Ureter (tissue), 1 donor: ENCODE measurements at regions not wholly inside any gene's neighbourhood (a gene's known extent, or its start where the extent isn't known, plus 50 kb on each side); places are given as distances from the start of the nearest gene placed in this dataset.
"Not testable (repeated sequence)": the region's sequence is repeated elsewhere in the genome, so short reads cannot be mapped to it uniquely, and the experiment has no call there.

Experiments used
- DNase-seq: peaks from one replicate; pipeline ENCODE4 v3.0.0-alpha.2; 2020; ENCODE audit warnings: low spot score
- donor health status: DM: yes; HTN: yes; CAD: no.

DNA sequence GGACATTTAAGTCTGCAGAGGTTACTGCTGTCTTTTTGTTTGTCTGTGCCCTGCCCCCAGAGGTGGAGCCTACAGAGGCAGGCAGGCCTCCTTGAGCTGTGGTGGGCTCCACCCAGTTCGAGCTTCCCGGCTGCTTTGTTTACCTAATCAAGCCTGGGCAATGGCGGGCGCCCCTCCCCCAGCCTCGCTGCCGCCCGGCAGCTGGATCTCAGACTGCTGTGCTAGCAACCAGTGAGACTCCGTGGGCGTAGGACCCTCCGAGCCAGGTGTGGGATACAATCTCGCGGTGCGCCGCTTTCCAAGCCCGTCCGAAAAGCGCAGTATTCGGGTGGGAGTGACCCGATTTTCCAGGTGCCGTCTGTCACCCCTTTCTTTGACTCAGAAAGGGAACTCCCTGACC lies 198.4 kb upstream of the FERMT1 start:
- DNase-seq, result not testable (repeated sequence)

- no peak for DNase-seq
Measured at GRCh38 chr20:6311841-6312655, 189.2 kb upstream of the FERMT1 start.

DNA sequence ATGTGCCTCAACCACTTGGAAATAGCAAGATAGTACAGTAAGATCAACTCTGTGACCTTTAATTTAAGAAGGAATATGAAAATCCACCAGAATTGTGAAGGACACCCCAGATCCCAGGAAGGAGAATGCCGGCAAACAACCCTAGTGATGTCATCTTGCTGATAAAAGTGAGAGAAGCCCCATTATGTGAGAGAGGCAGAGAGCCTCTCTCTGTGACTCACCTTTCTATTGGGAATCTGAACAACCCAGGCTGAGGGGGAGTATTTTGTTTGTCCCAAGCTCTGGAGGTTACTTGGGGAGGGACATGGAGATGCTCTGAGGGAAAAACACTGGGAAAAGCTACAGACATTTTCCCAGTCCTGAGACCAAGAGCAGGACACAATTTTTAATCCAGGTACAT lies 188.3 kb upstream of the FERMT1 start:
- DNase-seq, result no peak

GRCh38 chr20:6305536-6305935 lies 182.7 kb upstream of the FERMT1 start:
- DNase-seq, result no peak

GRCh38 chr20:6302041-6302440 lies 179.2 kb upstream of the FERMT1 start:
- no peak for DNase-seq

DNA sequence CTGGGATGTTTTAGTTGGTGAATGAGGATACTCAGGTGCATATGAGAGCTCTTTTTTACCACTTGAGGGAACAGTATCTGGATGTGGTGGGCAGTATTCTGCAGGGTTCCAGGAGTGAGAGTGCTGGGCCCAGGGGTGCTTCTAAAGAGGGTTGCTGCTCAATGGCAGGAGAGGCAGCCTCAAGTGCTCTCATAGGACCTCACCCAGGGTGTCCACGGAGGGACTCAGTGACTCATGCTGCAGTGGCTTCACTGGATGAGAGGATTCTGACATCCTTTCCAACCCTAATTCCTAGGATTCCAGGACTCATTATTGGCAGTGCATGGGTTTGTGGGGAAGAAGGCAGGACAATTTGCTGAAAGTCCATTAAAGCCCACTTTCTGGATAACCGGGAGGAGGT lies 176.6 kb upstream of the FERMT1 start:
- DNase-seq, result no peak

DNA sequence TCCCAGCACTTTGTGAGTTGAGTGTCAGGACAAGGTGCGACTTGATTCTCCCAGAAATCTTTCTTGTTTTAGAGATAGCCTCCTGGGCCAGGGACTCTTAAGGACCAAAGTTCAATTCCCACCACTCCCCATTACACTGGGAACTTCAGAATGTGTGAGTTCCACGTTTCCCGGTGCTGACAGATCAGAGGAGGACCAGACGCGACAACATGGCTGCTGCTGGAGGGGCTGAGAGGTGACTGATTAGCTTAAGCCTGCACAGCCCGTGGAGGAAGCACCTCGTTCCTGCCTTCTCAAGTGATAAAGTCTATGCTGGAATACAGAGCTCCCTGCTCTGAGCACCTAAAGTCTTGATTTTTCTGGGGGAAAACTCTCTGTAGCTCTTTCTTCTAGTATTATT lies 175.2 kb upstream of the FERMT1 start:
- DNase-seq, result no peak

DNA sequence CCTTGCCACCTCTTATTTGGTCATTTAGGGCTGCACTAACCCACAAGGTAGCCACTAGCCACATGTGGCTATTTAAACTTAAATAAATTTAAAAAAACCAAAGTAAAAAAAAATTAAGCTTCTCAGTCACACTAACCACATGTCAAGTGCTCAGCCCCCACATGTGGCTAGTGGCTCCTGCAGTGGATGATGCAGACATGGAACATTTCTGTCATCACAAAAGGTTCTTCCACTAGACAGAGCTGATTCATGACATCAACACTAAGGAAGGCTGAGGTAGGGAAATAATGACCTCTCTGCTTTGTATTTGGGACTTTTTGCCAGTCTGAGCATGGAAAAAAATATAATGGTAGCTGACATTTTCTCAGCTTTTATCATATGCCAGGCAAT lies 173.0 kb upstream of the FERMT1 start:
- DNase-seq, result no peak

- no peak for DNase-seq
Measured at GRCh38 chr20:6295127-6295866, 172.5 kb upstream of the FERMT1 start.

GRCh38 chr20:6287471-6287870 lies 164.6 kb upstream of the FERMT1 start:
- no peak for DNase-seq

- no peak for DNase-seq
Measured at GRCh38 chr20:6282642-6283041, 159.8 kb upstream of the FERMT1 start.

DNA sequence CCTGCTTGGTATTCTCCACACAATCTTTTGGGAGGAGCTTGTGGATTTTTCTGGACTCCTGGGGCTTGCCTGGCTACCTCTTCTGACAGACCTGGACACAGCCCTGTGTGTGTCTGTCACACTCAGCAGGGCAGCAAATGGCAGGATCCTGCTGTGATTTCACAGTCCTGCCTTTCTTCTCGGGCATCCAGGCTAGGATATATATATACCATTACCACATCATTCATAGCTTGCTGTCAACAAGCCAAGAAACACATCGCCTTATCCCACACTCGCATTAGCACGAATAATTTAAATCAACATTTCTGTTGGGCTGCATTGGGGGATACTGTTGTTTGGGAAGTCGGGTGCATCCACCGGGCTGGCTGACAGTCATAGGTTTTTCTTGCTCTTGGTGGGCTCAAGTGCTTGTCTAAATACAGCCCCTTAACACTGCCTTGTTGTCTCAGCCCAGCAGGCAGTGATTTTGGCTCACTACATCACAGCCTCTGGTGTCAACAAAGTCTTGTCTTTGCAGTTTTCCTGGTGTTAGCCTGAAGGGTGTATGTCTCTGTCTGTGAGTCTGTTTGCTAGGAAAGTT lies 154.9 kb upstream of the FERMT1 start:
- no peak for DNase-seq

DNA sequence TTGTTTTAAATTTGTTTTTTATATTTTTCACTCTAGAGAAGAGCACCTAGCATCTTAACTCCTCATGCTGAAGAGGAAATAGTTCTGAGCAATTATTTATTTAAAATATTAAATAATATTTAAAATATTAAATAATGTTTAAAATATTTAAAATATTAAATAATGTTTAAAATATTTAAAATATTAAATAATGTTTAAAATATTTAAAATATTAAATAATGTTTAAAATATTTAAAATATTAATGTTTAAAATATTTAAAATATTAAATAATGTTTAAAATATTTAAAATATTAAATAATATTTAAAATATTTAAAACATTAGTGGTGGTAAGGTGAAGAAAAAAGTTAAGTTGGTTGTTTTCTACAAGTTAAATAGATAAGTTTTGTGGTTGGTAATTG lies 147.6 kb upstream of the FERMT1 start:
- DNase-seq, result not testable (repeated sequence)

DNA sequence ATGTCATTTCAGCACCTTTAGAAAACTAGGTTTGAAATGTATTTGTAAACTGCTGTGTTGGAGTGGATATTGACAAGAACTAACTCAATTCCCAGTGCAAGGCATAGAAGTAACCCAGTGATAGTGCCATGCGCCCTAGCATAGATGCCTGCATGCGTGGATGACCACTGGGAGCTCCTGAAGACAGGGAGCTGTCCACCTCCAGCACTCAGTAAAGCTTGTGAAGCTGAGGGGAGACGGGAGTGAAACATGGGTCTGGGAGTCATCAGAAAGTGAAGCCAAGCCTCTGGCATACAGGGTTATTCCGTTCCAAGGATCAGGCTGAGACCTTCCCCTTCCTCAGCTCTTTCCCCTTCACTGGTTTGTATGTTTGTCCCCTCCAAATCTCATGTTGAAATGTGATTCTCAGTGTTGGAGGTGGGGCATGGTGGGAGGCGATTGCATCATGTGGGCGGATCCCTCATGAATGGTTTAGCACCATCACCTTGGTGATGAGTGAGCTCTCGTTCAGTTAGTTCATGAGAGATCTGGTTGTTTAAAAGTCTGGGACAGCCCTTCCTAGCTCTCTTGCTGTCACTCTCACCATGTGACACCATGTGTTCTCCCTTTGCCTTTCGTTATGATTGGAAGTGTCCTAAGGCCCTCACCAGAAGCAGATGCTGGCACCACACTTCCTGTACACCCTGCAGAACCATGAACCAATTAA lies 146.5 kb upstream of the FERMT1 start:
- DNase-seq, result no peak

DNA sequence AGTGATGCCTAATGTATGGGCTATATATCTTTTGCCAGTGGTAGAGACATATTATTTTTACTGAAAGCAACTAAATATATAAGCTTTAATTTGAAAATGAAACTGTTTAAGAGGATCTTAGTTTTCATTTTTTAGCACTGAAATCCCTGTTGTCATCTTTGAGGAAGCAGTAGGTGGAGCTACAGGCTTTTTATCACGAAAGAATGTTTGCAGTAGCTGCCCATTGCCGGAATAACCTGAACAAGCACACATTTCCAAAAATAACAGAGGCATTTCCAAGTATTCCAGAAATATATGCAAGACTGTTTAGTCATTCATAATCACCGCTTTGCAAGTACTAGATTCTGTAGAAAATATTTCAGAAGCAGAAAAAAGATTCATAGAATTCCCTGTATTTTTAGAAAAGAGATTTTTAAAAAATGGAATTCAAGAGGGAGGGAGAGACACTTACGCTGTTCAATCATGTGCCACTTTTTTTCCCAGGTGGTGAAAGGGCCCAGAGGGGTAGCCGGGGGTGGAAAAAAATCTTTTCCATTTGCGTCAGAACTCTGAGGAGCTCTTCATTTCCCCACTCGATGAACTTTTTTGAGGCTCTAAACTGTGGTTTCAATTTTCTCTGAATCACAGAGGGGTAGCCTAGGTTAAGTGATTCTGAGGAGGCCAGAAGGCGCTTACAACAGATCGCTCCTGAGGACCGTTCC lies 142.5 kb upstream of the FERMT1 start:
- DNase-seq, result no peak

- DNase-seq, result no peak
Measured at GRCh38 chr20:6253396-6253795, 130.6 kb upstream of the FERMT1 start.

GRCh38 chr20:6245436-6245835 lies 122.6 kb upstream of the FERMT1 start:
- no peak for DNase-seq

- DNase-seq, result no peak
Measured at GRCh38 chr20:6241591-6241990, 118.8 kb upstream of the FERMT1 start.

- no peak for DNase-seq
Measured at GRCh38 chr20:6240059-6240458, 117.2 kb upstream of the FERMT1 start.

DNA sequence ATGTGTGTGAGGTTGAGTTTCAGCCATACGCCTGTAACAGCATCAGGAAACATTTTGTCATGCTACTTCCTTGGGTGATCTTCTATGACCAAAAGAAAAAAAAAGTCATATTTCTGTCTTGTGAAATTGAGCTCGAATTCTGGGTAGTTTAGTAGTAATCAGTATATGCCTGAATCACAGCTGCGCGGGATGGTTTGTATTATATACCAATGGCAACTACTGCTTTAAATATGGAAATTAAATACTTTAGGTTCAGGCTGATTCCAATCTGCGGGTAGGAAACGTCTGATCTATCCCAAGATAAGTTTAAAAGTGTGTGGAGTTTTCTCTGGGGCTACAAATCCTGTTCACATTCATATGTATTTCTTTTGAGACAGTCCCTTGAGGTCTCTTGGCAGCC lies 115.6 kb upstream of the FERMT1 start:
- DNase-seq, result no peak

DNA sequence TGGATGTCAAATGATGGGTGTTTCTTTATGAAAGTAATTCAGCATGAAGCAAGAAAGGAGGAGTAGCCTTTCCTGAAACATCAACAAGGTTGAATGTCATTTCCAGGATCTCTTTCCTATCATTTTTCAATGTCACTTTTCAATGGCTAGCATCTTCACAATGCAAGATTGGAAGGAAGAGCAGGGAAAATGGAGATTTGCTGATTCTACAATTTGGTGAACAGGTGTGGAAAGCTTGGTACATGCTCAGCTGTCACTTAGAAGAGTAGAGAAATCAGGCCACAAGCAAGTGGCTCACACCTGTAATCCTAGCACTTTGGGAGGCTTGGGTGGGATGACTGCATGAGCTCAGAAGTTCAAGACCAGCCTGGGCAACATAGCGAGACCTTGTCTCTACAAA lies 112.7 kb upstream of the FERMT1 start:
- no peak for DNase-seq

DNA sequence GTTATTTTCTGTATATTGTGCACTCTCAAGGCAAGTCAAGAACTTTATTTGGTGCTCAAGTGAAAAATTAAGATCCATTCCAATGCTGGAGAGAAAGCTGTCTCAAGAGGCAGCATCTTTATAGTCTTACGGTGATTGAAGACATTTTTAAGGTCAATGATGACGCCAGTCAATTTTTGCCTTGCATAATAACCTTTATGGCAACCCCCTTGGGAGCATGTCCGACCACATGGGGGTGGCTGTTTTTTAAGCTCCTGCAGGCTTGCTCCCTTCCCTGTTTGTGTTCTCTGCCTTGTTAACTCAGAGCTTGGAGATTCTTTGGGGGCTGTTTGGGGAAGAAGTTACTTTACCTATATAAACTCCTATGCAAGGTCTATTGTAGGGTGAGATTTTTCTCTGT lies 109.6 kb upstream of the FERMT1 start:
- DNase-seq, result no peak
